ENCODE measurements at regions not wholly inside any gene's neighbourhood (a gene's known extent, or its start where the extent isn't known, plus 50 kb on each side); places are given as distances from the start of the nearest gene placed in this dataset.

DNA sequence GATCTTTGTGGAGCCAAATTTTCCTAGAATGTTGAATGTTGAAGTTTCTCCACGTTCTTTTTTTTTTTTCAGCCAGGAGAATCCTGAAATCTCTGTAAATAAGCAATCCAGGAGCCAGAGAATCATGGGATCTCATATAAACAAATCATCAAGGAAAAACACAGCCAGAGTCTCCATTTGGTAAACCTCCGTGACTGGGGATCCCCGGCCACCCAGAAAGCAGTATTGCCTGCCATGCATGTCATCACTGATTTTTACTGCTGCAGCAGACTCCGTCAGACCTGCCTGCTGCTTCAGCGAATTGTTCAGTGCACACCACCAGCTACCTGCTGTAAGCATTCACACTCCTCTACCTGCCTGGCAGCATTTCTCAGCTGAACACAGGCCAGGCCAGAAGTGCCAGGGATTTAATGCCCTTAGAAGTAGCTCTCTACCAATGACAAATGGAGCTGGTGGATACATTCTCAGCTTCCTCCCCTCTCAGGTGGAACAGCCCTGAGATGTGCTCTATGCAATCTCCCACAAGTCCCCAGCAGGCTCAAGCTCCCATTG is 158.6 kb downstream of the CYLD start:
- Histone ChIP-seq H3K27me3 (ENCODE audit: insufficient read depth, low read length, poor library complexity) (no peaks in the 10 kb centered on the region), H3K4me1 (ENCODE audit: control insufficient read depth, low read depth, low read length) (no peaks in the 10 kb centered on the region), H3K9ac (ENCODE audit: low read length) (no peak overlapping the region), H3K36me3 (ENCODE audit: control insufficient read depth, insufficient read depth, low read length) (no peaks in the 10 kb centered on the region), H3K56ac (ENCODE audit: low read length) (no peak overlapping the region), H3K79me1 (ENCODE audit: low read length) (no peaks in the 10 kb centered on the region), H3K4me2 (ENCODE audit: low read length) (no peak overlapping the region), H2BK5ac (ENCODE audit: low read length) (no peak overlapping the region), H2BK120ac (ENCODE audit: low read depth, low read length) (no peak overlapping the region), H3K27ac (ENCODE audit: low read depth, low read length) (no peak overlapping the region), H3K4me3 (ENCODE audit: low read length) (no peak overlapping the region), H2AK5ac (ENCODE audit: low read length) (no peak overlapping the region), H3K4ac (ENCODE audit: low read depth, low read length) (no peak overlapping the region), H4K5ac (ENCODE audit: low read length) (no peak overlapping the region), H4K8ac (ENCODE audit: low read depth, low read length) (no peak overlapping the region), H3K79me2 (ENCODE audit: control insufficient read depth, insufficient read depth, low read length) (no peaks in the 10 kb centered on the region), H2BK15ac (replicated peaks; ENCODE audit: low read depth) (no peak overlapping the region), H3K23ac (ENCODE audit: low read length) (no peak overlapping the region), H3K18ac (ENCODE audit: low read length) (no peak overlapping the region)
- no peak for DNase-seq
- no CpG with 5 or more reads among the region's 5 CpGs for WGBS (ENCODE audit: extremely low coverage, insufficient coverage, low lambda C conversion rate)

DNA sequence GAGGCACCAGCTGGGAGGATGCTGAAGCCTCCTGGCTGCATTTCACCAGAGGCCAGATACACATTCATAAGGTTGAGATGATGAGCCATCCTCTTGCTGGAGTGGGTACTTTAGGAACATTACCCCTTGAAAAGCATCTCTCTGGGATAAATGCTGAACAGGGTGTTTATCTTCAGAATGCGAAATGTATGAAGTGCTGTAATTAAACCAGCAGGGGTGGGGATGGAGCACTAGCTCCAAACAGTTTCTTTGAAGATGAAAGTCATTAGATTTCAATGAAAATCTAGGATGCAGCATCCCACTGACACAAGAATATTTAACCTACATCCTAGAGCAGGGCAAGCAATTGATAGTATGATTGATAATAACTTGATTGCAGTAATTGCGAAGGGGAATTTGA is 158.1 kb downstream of the CYLD start:
- no peak overlapping the region for H2AK5ac ChIP-seq (ENCODE audit: low read length)
- no peak overlapping the region for H3K18ac ChIP-seq (ENCODE audit: low read length)
- no peaks in the 10 kb centered on the region for H3K36me3 ChIP-seq (ENCODE audit: control insufficient read depth, insufficient read depth, low read length)
- no peak overlapping the region for H3K23ac ChIP-seq (ENCODE audit: low read length)
- H3K9ac ChIP-seq (ENCODE audit: low read length) = no peak overlapping the region
- no peak overlapping the region for H3K27ac ChIP-seq (ENCODE audit: low read depth, low read length)
- no peak overlapping the region for H3K4me3 ChIP-seq (ENCODE audit: low read length)
- WGBS (ENCODE audit: extremely low coverage, insufficient coverage, low lambda C conversion rate) = no CpG with 5 or more reads among the region's 2 CpGs
- H2BK5ac ChIP-seq (ENCODE audit: low read length) = no peak overlapping the region
- no peak overlapping the region for H2BK120ac ChIP-seq (ENCODE audit: low read depth, low read length)
- H3K79me2 ChIP-seq (ENCODE audit: control insufficient read depth, insufficient read depth, low read length) = no peaks in the 10 kb centered on the region
- H3K79me1 ChIP-seq (ENCODE audit: low read length) = no peaks in the 10 kb centered on the region
- no peak overlapping the region for H3K4me2 ChIP-seq (ENCODE audit: low read length)
- no peak overlapping the region for H2BK15ac ChIP-seq (replicated peaks; ENCODE audit: low read depth)
- no peak for DNase-seq
- no peak overlapping the region for H3K4ac ChIP-seq (ENCODE audit: low read depth, low read length)
- H3K4me1 ChIP-seq (ENCODE audit: control insufficient read depth, low read depth, low read length) = no peaks in the 10 kb centered on the region
- H4K5ac ChIP-seq (ENCODE audit: low read length) = no peak overlapping the region
- H3K27me3 ChIP-seq (ENCODE audit: insufficient read depth, low read length, poor library complexity) = no peaks in the 10 kb centered on the region
- no peak overlapping the region for H4K8ac ChIP-seq (ENCODE audit: low read depth, low read length)
- H3K56ac ChIP-seq (ENCODE audit: low read length) = no peak overlapping the region

GRCh38 chr16:50889746-50890145 is 147.9 kb downstream of the CYLD start:
- H4K8ac ChIP-seq (ENCODE audit: low read depth, low read length) = no peak overlapping the region
- H3K27me3 ChIP-seq (ENCODE audit: insufficient read depth, low read length, poor library complexity) = no peaks in the 10 kb centered on the region
- H3K4me2 ChIP-seq (ENCODE audit: low read length) = no peak overlapping the region
- no peak overlapping the region for H2BK15ac ChIP-seq (replicated peaks; ENCODE audit: low read depth)
- no CpG with 5 or more reads among the region's 7 CpGs for WGBS (ENCODE audit: extremely low coverage, insufficient coverage, low lambda C conversion rate)
- DNase-seq = no peak
- H3K4me3 ChIP-seq (ENCODE audit: low read length) = no peak overlapping the region
- H3K27ac ChIP-seq (ENCODE audit: low read depth, low read length) = no peak overlapping the region
- H3K4ac ChIP-seq (ENCODE audit: low read depth, low read length) = no peak overlapping the region
- no peak overlapping the region for H4K5ac ChIP-seq (ENCODE audit: low read length)
- no peak overlapping the region for H3K23ac ChIP-seq (ENCODE audit: low read length)
- H2BK120ac ChIP-seq (ENCODE audit: low read depth, low read length) = no peak overlapping the region
- no peaks in the 10 kb centered on the region for H3K36me3 ChIP-seq (ENCODE audit: control insufficient read depth, insufficient read depth, low read length)
- H2BK5ac ChIP-seq (ENCODE audit: low read length) = no peak overlapping the region
- no peak overlapping the region for H3K56ac ChIP-seq (ENCODE audit: low read length)
- no peak overlapping the region for H3K9ac ChIP-seq (ENCODE audit: low read length)
- no peaks in the 10 kb centered on the region for H3K79me1 ChIP-seq (ENCODE audit: low read length)
- H3K79me2 ChIP-seq (ENCODE audit: control insufficient read depth, insufficient read depth, low read length) = no peaks in the 10 kb centered on the region
- H2AK5ac ChIP-seq (ENCODE audit: low read length) = no peak overlapping the region
- no peaks in the 10 kb centered on the region for H3K4me1 ChIP-seq (ENCODE audit: control insufficient read depth, low read depth, low read length)
- H3K18ac ChIP-seq (ENCODE audit: low read length) = no peak overlapping the region

GRCh38 chr16:50889276-50889675 is 147.4 kb downstream of the CYLD start:
- H2BK5ac ChIP-seq (ENCODE audit: low read length) = no peak overlapping the region
- H3K9ac ChIP-seq (ENCODE audit: low read length) = no peak overlapping the region
- no peaks in the 10 kb centered on the region for H3K79me2 ChIP-seq (ENCODE audit: control insufficient read depth, insufficient read depth, low read length)
- H3K27me3 ChIP-seq (ENCODE audit: insufficient read depth, low read length, poor library complexity) = no peaks in the 10 kb centered on the region
- H3K4me3 ChIP-seq (ENCODE audit: low read length) = no peak overlapping the region
- H2AK5ac ChIP-seq (ENCODE audit: low read length) = no peak overlapping the region
- no peak overlapping the region for H3K23ac ChIP-seq (ENCODE audit: low read length)
- no peak overlapping the region for H2BK15ac ChIP-seq (replicated peaks; ENCODE audit: low read depth)
- no peaks in the 10 kb centered on the region for H3K79me1 ChIP-seq (ENCODE audit: low read length)
- DNase-seq = no peak
- no CpG with 5 or more reads among the region's 6 CpGs for WGBS (ENCODE audit: extremely low coverage, insufficient coverage, low lambda C conversion rate)
- no peak overlapping the region for H3K27ac ChIP-seq (ENCODE audit: low read depth, low read length)
- no peaks in the 10 kb centered on the region for H3K4me1 ChIP-seq (ENCODE audit: control insufficient read depth, low read depth, low read length)
- H2BK120ac ChIP-seq (ENCODE audit: low read depth, low read length) = no peak overlapping the region
- H3K18ac ChIP-seq (ENCODE audit: low read length) = no peak overlapping the region
- H3K36me3 ChIP-seq (ENCODE audit: control insufficient read depth, insufficient read depth, low read length) = no peaks in the 10 kb centered on the region
- no peak overlapping the region for H3K4ac ChIP-seq (ENCODE audit: low read depth, low read length)
- H3K4me2 ChIP-seq (ENCODE audit: low read length) = no peak overlapping the region
- H4K5ac ChIP-seq (ENCODE audit: low read length) = no peak overlapping the region
- H3K56ac ChIP-seq (ENCODE audit: low read length) = no peak overlapping the region
- no peak overlapping the region for H4K8ac ChIP-seq (ENCODE audit: low read depth, low read length)

- H4K8ac ChIP-seq (ENCODE audit: low read depth, low read length) = no peak overlapping the region
- no peak overlapping the region for H3K27ac ChIP-seq (ENCODE audit: low read depth, low read length)
- no peak overlapping the region for H3K4me3 ChIP-seq (ENCODE audit: low read length)
- no peaks in the 10 kb centered on the region for H3K4me1 ChIP-seq (ENCODE audit: control insufficient read depth, low read depth, low read length)
- no CpG with 5 or more reads among the region's 9 CpGs for WGBS (ENCODE audit: extremely low coverage, insufficient coverage, low lambda C conversion rate)
- no peak overlapping the region for H2AK5ac ChIP-seq (ENCODE audit: low read length)
- H3K9ac ChIP-seq (ENCODE audit: low read length) = no peak overlapping the region
- no peak overlapping the region for H3K4me2 ChIP-seq (ENCODE audit: low read length)
- H3K27me3 ChIP-seq (ENCODE audit: insufficient read depth, low read length, poor library complexity) = no peaks in the 10 kb centered on the region
- H2BK5ac ChIP-seq (ENCODE audit: low read length) = no peak overlapping the region
- H2BK15ac ChIP-seq (replicated peaks; ENCODE audit: low read depth) = no peak overlapping the region
- no peaks in the 10 kb centered on the region for H3K36me3 ChIP-seq (ENCODE audit: control insufficient read depth, insufficient read depth, low read length)
- H3K23ac ChIP-seq (ENCODE audit: low read length) = no peak overlapping the region
- H4K5ac ChIP-seq (ENCODE audit: low read length) = no peak overlapping the region
- no peak overlapping the region for H3K18ac ChIP-seq (ENCODE audit: low read length)
- no peak overlapping the region for H3K56ac ChIP-seq (ENCODE audit: low read length)
- H2BK120ac ChIP-seq (ENCODE audit: low read depth, low read length) = no peak overlapping the region
- no peak overlapping the region for H3K4ac ChIP-seq (ENCODE audit: low read depth, low read length)
- DNase-seq = no peak
- H3K79me1 ChIP-seq (ENCODE audit: low read length) = no peaks in the 10 kb centered on the region
- no peaks in the 10 kb centered on the region for H3K79me2 ChIP-seq (ENCODE audit: control insufficient read depth, insufficient read depth, low read length)
Observed at GRCh38 chr16:50888486-50889261, 146.8 kb downstream of the CYLD start.
